ENCODE measurements at regions not wholly inside any gene's neighbourhood (a gene's known extent, or its start where the extent isn't known, plus 50 kb on each side); places are given as distances from the start of the nearest gene placed in this dataset.

- TF ChIP-seq CTCF (IDR thresholded peaks at IDR 0.05), result no peak
- TF ChIP-seq POLR2A (IDR thresholded peaks at IDR 0.05), result no peak
Measured at GRCh38 chr2:453132-453531, 165.2 kb upstream of the ALKAL2 start.
